ENCODE measurements at regions not wholly inside any gene's neighbourhood (a gene's known extent, or its start where the extent isn't known, plus 50 kb on each side); places are given as distances from the start of the nearest gene placed in this dataset.

GRCh38 chr3:8145661-8146060 lies 356.0 kb upstream of the LMCD1 start:
- TF ChIP-seq POLR2A (IDR thresholded peaks at IDR 0.05; ENCODE audit: low read depth, low read length) (no peak), SPI1 (IDR thresholded peaks at IDR 0.05; ENCODE audit: borderline replicate concordance, insufficient read depth, low read depth, low read length) (no peak), CTCF (IDR thresholded peaks at IDR 0.05 in 2 of 3, conservative IDR thresholded peaks at IDR 0.05 in 1 of 3; ENCODE audit: control insufficient read depth in 2 of 3, extremely low read depth in 1 of 3, insufficient read depth in 1 of 3, low read depth in 3 of 3, low read length in 3 of 3) (no peak), SREBF2 (IDR thresholded peaks at IDR 0.05; ENCODE audit: low read length) (no peak), CHD4 (IDR thresholded peaks at IDR 0.05) (no peak), EP300 (IDR thresholded peaks at IDR 0.05; ENCODE audit: borderline replicate concordance in 1 of 2, control insufficient read depth in 1 of 2, low read depth in 2 of 2, low read length in 2 of 2) (no peak), SIN3A (IDR thresholded peaks at IDR 0.05; ENCODE audit: low read depth, low read length) (no peak), HCFC1 (IDR thresholded peaks at IDR 0.05; ENCODE audit: low read length) (no peak)
- TF ChIP-seq, protein P1, sequence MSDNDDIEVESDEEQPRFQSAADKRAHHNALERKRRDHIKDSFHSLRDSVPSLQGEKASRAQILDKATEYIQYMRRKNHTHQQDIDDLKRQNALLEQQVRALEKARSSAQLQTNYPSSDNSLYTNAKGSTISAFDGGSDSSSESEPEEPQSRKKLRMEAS (IDR thresholded peaks at IDR 0.05; ENCODE audit: low read depth, low read length): no peak
